GM23338 (cell line): ENCODE measurements at regions not wholly inside any gene's neighbourhood (a gene's known extent, or its start where the extent isn't known, plus 50 kb on each side); places are given as distances from the start of the nearest gene placed in this dataset.

Experiments used
- ATAC-seq: fragments of 200-7000 bp; cut with Tn5 transposase; 3 replicates; pipeline ENCODE4 v1.9.1; 2020
- DNase-seq: peaks from one replicate; pipeline ENCODE4 v3.0.0-alpha.2; 2015; ENCODE audit warnings: low spot score
- H2AFZ ChIP-seq: fragments of 200-600 bp; sonication (generic); 2 replicates; pipeline ENCODE4 v1.8.0; 2016; ENCODE audit warnings: antibody characterized with exemption, mild to moderate bottlenecking, moderate library complexity
- H3F3A ChIP-seq: fragments of 200-600 bp; sonication (generic); replicated peaks from 2 replicates; pipeline ENCODE4 v1.8.0; 2017; ENCODE audit warnings: antibody characterized with exemption, mixed run types, low read depth
- H3K27ac ChIP-seq: fragments of 200-600 bp; sonication (generic); 2 replicates; pipeline ENCODE4 v1.6.1; 2016; ENCODE audit warnings: low read depth
- H3K27me3 ChIP-seq: fragments of 200-600 bp; sonication (generic); 2 replicates; pipeline ENCODE4 v1.8.0; 2016; ENCODE audit warnings: mild to moderate bottlenecking, mixed run types, moderate library complexity; ENCODE audit not compliant: insufficient read depth
- H3K36me3 ChIP-seq: fragments of 200-600 bp; sonication (generic); 2 replicates; pipeline ENCODE4 v1.8.0; 2016; ENCODE audit warnings: mild to moderate bottlenecking; ENCODE audit not compliant: insufficient read depth
- H3K4me1 ChIP-seq: fragments of 200-600 bp; sonication (generic); 2 replicates; pipeline ENCODE4 v1.8.0; 2016; ENCODE audit warnings: mild to moderate bottlenecking, moderate library complexity; ENCODE audit not compliant: insufficient read depth
- H3K4me2 ChIP-seq: fragments of 200-600 bp; sonication (generic); 2 replicates; pipeline ENCODE4 v1.7.1; 2017; ENCODE audit warnings: mixed run types
- H3K4me3 ChIP-seq: fragments of 200-600 bp; sonication (generic); 2 replicates; pipeline ENCODE4 v1.6.1; 2016; ENCODE audit warnings: mixed run types
- H3K79me2 ChIP-seq: fragments of 200-600 bp; sonication (generic); replicated peaks from 2 replicates; pipeline ENCODE4 v1.8.0; 2017; ENCODE audit warnings: mild to moderate bottlenecking; ENCODE audit not compliant: insufficient read depth
- H3K9me2 ChIP-seq: fragments of 200-600 bp; sonication (generic); 2 replicates; pipeline ENCODE4 v1.8.0; 2017; ENCODE audit not compliant: insufficient read depth
- H4K20me1 ChIP-seq: fragments of 200-600 bp; sonication (generic); replicated peaks from 2 replicates; pipeline ENCODE4 v1.8.0; 2017; ENCODE audit warnings: mild to moderate bottlenecking; ENCODE audit not compliant: insufficient read depth
- H3K27ac Mint-ChIP-seq: 2 replicates; pipeline ENCODE4 v1.8.0; 2020; ENCODE audit warnings: inconsistent platforms, mild to moderate bottlenecking, moderate library complexity, mixed read lengths
- H3K27me3 Mint-ChIP-seq: 3 replicates; pipeline ENCODE4 v1.8.0; 2022; ENCODE audit warnings: low read depth, mild to moderate bottlenecking, moderate library complexity, mixed read lengths, inconsistent platforms; ENCODE audit not compliant: insufficient read depth, poor library complexity
- H3K36me3 Mint-ChIP-seq: 3 replicates; pipeline ENCODE4 v1.8.0; 2021; ENCODE audit warnings: low read depth, mild to moderate bottlenecking, inconsistent platforms, moderate library complexity, mixed read lengths
- H3K4me1 Mint-ChIP-seq: 3 replicates; pipeline ENCODE4 v1.8.0; 2020; ENCODE audit warnings: mild to moderate bottlenecking, inconsistent platforms, mixed read lengths
- H3K4me3 Mint-ChIP-seq: 3 replicates; pipeline ENCODE4 v1.8.0; 2021; ENCODE audit warnings: moderate library complexity, mild to moderate bottlenecking, inconsistent platforms, mixed read lengths
- H3K9me3 Mint-ChIP-seq: 3 replicates; pipeline ENCODE4 v1.8.0; 2020; ENCODE audit warnings: moderate library complexity, mild to moderate bottlenecking, inconsistent platforms, mixed read lengths
- CTCF ChIP-seq, 2 experiments: fragments of 200-600 bp in 1 of 2; sonication (generic) in 1 of 2; conservative IDR thresholded peaks; 2 replicates each; pipeline versions ENCODE4 v1.5.1 to v1.6.1; 2016 to 2017; ENCODE audit warnings: antibody characterized with exemption in 2 of 2, low read depth in 2 of 2, mild to moderate bottlenecking in 2 of 2, moderate library complexity in 1 of 2
- EZH2 ChIP-seq: fragments of 200-600 bp; sonication (generic); IDR thresholded peaks from one replicate; pipeline ENCODE4 v1.8.0; 2017; ENCODE audit warnings: antibody characterized with exemption, mild to moderate bottlenecking, low read depth; ENCODE audit not compliant: unreplicated experiment
- EZH2phosphoT487 ChIP-seq: fragments of 200-600 bp; sonication (generic); IDR thresholded peaks from one replicate; pipeline ENCODE4 v1.8.1; 2018; ENCODE audit warnings: antibody characterized with exemption; ENCODE audit not compliant: unreplicated experiment
- NANOG ChIP-seq: IDR thresholded peaks from 2 replicates; pipeline ENCODE4 v1.6.1; 2016; ENCODE audit warnings: antibody characterized with exemption, borderline replicate concordance
- POLR2AphosphoS5 ChIP-seq: IDR thresholded peaks from 2 replicates; pipeline ENCODE4 v1.6.1; 2016; ENCODE audit warnings: antibody characterized with exemption, low read depth
- STAT1 ChIP-seq: IDR thresholded peaks from one replicate; pipeline ENCODE4 v1.6.1; 2016; ENCODE audit warnings: antibody characterized with exemption; ENCODE audit not compliant: unreplicated experiment
- ZNF114 ChIP-seq: fragments of 250-450 bp; sonication (Bioruptor Pico); IDR thresholded peaks from 2 replicates; pipeline ENCODE4 v1.5.0; 2020; ENCODE audit warnings: mild to moderate bottlenecking, moderate library complexity
- ZNF331 ChIP-seq: fragments of 250-450 bp; sonication (Bioruptor Pico); IDR thresholded peaks from 2 replicates; pipeline ENCODE4 v1.5.0; 2020; ENCODE audit warnings: low read depth, mild to moderate bottlenecking, moderate library complexity
- ZNF462 ChIP-seq: fragments of 250-450 bp; sonication (Bioruptor Pico); IDR thresholded peaks from 2 replicates; pipeline ENCODE4 v1.5.0; 2020; ENCODE audit warnings: mild to moderate bottlenecking, moderate library complexity
- TF ChIP-seq, protein P1 (sequence below): IDR thresholded peaks from one replicate; pipeline ENCODE4 v1.6.1; 2018; ENCODE audit warnings: antibody characterized with exemption; ENCODE audit not compliant: unreplicated experiment

DNA sequence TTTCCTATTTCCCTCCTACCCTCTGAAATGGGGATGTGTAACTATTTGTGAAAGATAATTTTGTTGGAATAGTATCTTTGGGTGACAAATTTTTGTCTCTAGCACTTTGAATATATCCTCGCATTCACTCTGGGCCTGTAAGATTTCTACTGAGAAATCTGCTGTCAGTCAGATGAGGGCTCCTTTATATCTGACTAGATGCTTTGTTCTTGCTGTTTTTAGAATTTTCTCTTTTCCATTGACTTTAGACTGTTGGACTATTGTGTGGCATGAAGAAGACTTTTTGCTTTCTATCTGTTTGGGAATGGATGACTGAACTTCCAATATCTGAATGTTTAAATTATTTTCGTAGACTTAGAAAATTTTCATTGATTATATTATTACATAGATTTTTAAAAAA lies 54.2 kb upstream of the GRID2 start (continued):
- no peak for TF ChIP-seq CTCF (conservative IDR thresholded peaks at IDR 0.05; ENCODE audit: low read depth in 2 of 2)
- TF ChIP-seq EZH2, result no peak
- TF ChIP-seq STAT1, result no peak
- no peak for TF ChIP-seq EZH2phosphoT487
- TF ChIP-seq ZNF331, result no peak
- TF ChIP-seq NANOG, result no peak

DNA sequence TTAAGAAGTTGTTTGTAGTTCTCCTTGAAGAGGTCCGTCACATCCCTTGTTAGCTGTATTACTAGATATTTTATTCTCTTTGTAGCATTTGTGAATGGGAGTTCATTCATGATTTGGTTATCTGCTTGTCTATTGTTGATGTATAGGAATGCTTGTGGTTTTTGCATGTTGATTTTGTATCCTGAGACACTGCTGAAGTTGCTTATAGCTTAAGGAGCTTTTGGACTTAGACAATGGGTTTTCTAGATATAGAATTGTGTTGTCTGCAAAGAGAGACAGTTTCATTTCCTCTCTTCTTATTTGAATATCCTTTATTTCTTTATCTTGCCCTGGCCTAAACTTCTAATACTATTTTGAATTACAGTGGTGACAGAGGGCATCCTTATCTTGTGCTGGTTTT lies 52.1 kb upstream of the GRID2 start:
- Mint-ChIP-seq H3K4me1 (no peaks in the 10 kb centered on the region; the same call in 2 of the 3 replicates), H3K4me3 (no peak overlapping the region), H3K9me3 (peaks cover 91% of the 10 kb centered on the region), H3K27me3 (peaks cover 60% of the 10 kb centered on the region), H3K27ac (no peak overlapping the region), H3K36me3 (peaks cover 80% of the 10 kb centered on the region)
- Histone ChIP-seq H3K36me3 (no peaks in the 10 kb centered on the region), H3K79me2 (no peaks in the 10 kb centered on the region), H3K27me3 (peaks cover 28% of the 10 kb centered on the region; the same call in 1 of the 2 replicates), H4K20me1 (no peaks in the 10 kb centered on the region), H2AFZ (no peak overlapping the region), H3K27ac (no peak overlapping the region), H3K4me3 (no peak overlapping the region), H3K4me1 (no peaks in the 10 kb centered on the region), H3F3A (peaks cover 40% of the 10 kb centered on the region), H3K9me2 (no peaks in the 10 kb centered on the region; the same call in 1 of the 2 replicates), H3K4me2 (no peak overlapping the region)
- peak; percentile 12; the same call in 1 of the 2 replicates for TF ChIP-seq ZNF331
- TF ChIP-seq, protein P1, sequence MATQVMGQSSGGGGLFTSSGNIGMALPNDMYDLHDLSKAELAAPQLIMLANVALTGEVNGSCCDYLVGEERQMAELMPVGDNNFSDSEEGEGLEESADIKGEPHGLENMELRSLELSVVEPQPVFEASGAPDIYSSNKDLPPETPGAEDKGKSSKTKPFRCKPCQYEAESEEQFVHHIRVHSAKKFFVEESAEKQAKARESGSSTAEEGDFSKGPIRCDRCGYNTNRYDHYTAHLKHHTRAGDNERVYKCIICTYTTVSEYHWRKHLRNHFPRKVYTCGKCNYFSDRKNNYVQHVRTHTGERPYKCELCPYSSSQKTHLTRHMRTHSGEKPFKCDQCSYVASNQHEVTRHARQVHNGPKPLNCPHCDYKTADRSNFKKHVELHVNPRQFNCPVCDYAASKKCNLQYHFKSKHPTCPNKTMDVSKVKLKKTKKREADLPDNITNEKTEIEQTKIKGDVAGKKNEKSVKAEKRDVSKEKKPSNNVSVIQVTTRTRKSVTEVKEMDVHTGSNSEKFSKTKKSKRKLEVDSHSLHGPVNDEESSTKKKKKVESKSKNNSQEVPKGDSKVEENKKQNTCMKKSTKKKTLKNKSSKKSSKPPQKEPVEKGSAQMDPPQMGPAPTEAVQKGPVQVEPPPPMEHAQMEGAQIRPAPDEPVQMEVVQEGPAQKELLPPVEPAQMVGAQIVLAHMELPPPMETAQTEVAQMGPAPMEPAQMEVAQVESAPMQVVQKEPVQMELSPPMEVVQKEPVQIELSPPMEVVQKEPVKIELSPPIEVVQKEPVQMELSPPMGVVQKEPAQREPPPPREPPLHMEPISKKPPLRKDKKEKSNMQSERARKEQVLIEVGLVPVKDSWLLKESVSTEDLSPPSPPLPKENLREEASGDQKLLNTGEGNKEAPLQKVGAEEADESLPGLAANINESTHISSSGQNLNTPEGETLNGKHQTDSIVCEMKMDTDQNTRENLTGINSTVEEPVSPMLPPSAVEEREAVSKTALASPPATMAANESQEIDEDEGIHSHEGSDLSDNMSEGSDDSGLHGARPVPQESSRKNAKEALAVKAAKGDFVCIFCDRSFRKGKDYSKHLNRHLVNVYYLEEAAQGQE, result no peak
- no peak for TF ChIP-seq ZNF462
- no peak for TF ChIP-seq ZNF114 (CRISPR knock-in tag)
- TF ChIP-seq STAT1, result no peak
- TF ChIP-seq EZH2, result no peak
- no peak for TF ChIP-seq POLR2AphosphoS5
- no peak for TF ChIP-seq EZH2phosphoT487
- no peak for DNase-seq
- ATAC-seq, result no peak
